ENCODE measurements at regions not wholly inside any gene's neighbourhood (a gene's known extent, or its start where the extent isn't known, plus 50 kb on each side); places are given as distances from the start of the nearest gene placed in this dataset.

DNA sequence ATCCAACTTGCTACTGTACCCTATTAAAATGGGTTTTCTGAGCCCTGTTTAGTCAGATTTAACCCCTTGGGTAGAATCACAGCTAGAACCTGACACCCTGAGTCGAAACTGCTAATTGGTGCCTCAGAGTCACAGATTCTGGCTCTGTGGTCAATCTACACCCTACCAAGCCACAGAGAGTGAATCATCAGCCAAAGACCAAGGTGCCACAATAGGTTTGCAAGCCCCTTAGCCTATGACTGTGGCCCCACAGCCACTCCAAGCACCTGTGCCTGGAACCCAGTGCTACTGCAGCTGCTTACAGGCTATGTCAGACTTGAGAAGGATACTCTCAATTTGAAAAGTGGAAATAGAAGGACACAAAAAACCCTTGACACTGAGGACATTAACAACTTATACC is 202.8 kb upstream of the KCND2 start:
- TF ChIP-seq POLR2A (IDR thresholded peaks at IDR 0.05) = no peak
- TF ChIP-seq, protein P1, sequence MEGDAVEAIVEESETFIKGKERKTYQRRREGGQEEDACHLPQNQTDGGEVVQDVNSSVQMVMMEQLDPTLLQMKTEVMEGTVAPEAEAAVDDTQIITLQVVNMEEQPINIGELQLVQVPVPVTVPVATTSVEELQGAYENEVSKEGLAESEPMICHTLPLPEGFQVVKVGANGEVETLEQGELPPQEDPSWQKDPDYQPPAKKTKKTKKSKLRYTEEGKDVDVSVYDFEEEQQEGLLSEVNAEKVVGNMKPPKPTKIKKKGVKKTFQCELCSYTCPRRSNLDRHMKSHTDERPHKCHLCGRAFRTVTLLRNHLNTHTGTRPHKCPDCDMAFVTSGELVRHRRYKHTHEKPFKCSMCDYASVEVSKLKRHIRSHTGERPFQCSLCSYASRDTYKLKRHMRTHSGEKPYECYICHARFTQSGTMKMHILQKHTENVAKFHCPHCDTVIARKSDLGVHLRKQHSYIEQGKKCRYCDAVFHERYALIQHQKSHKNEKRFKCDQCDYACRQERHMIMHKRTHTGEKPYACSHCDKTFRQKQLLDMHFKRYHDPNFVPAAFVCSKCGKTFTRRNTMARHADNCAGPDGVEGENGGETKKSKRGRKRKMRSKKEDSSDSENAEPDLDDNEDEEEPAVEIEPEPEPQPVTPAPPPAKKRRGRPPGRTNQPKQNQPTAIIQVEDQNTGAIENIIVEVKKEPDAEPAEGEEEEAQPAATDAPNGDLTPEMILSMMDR (IDR thresholded peaks at IDR 0.05) = no peak
